PC-3 (cell line): ENCODE measurements at regions not wholly inside any gene's neighbourhood (a gene's known extent, or its start where the extent isn't known, plus 50 kb on each side); places are given as distances from the start of the nearest gene placed in this dataset.

ENCODE experiments used
- ATAC-seq: fragments of 200-7000 bp; cut with Tn5 transposase; 2 replicates; pipeline ENCODE4 v1.9.1; 2020; ENCODE audit warnings: mild to moderate bottlenecking, moderate library complexity
- BruUV-seq: library from RNA; stranded (reverse); fragments of 400-500 nt; replicated peaks from 2 replicates; lab custom pipeline; 2021; lab: Mats Ljungman, UMichigan
- CTCF ChIA-PET: fragments of 300-600 bp; sonication (Branson Sonifier 250); formaldehyde crosslinking; loops from one replicate; lab custom pipeline; 2022; ENCODE audit warnings: antibody characterized with exemption; lab: Charles Lee
- POLR2A ChIA-PET: fragments of 300-600 bp; sonication (Branson Sonifier 250); formaldehyde crosslinking; loops from one replicate; lab custom pipeline; 2022; ENCODE audit warnings: antibody characterized with exemption; ENCODE audit not compliant: unreplicated experiment; lab: Charles Lee
- DNase-seq: peaks from one replicate; pipeline ENCODE4 v3.0.0-alpha.2; 2015
- H2AFZ ChIP-seq: fragments of 300-600 bp; sonication (generic); 2 replicates; pipeline ENCODE4 v1.6.0; 2016; ENCODE audit warnings: antibody characterized with exemption, low read length
- H3F3A ChIP-seq: fragments of 300-600 bp; sonication (generic); one replicate; pipeline ENCODE4 v1.6.0; 2017; ENCODE audit warnings: antibody characterized with exemption, low read length, control low read depth, mild to moderate bottlenecking; ENCODE audit not compliant: unreplicated experiment
- H3K27ac ChIP-seq: fragments of 300-600 bp; sonication (generic); 2 replicates; pipeline ENCODE4 v1.5.1; 2016; ENCODE audit warnings: mild to moderate bottlenecking, low read length
- H3K27me3 ChIP-seq: fragments of 300-600 bp; sonication (generic); 2 replicates; pipeline ENCODE4 v1.6.1; 2016; ENCODE audit warnings: low read length, mixed read lengths
- H3K36me3 ChIP-seq: fragments of 300-600 bp; sonication (generic); 2 replicates; pipeline ENCODE4 v1.6.1; 2016; ENCODE audit warnings: low read depth, mixed run types, low read length, mixed read lengths
- H3K4me1 ChIP-seq: fragments of 300-600 bp; sonication (generic); 2 replicates; pipeline ENCODE4 v1.5.1; 2016; ENCODE audit warnings: low read length; ENCODE audit not compliant: insufficient read depth
- H3K4me2 ChIP-seq: fragments of 300-600 bp; sonication (generic); 2 replicates; pipeline ENCODE4 v1.6.0; 2016; ENCODE audit warnings: low read length
- H3K4me3 ChIP-seq: fragments of 300-600 bp; sonication (generic); 2 replicates; pipeline ENCODE4 v1.5.1; 2016; ENCODE audit warnings: mild to moderate bottlenecking, low read length, mixed read lengths
- H3K79me2 ChIP-seq: fragments of 300-600 bp; sonication (generic); 2 replicates; pipeline ENCODE4 v1.6.1; 2017; ENCODE audit warnings: low read length, mixed read lengths
- H3K9ac ChIP-seq: fragments of 300-600 bp; sonication (generic); 2 replicates; pipeline ENCODE4 v1.6.0; 2016; ENCODE audit warnings: mild to moderate bottlenecking, low read length
- H3K9me2 ChIP-seq: fragments of 300-600 bp; sonication (generic); replicated peaks from 2 replicates; pipeline ENCODE4 v1.6.1; 2016; ENCODE audit warnings: mixed run types, low read length, mixed read lengths
- H3K9me3 ChIP-seq: fragments of 300-600 bp; sonication (generic); 2 replicates; pipeline ENCODE4 v1.6.1; 2016; ENCODE audit warnings: low read length, mixed read lengths
- H4K20me1 ChIP-seq: fragments of 300-600 bp; sonication (generic); 2 replicates; pipeline ENCODE4 v1.6.1; 2016; ENCODE audit warnings: low read length, mixed read lengths
- EZH2 ChIP-seq: fragments of 300-600 bp; sonication (generic); IDR thresholded peaks from one replicate; pipeline ENCODE4 v1.6.1; 2017; ENCODE audit warnings: antibody characterized with exemption, mild to moderate bottlenecking, low read length; ENCODE audit not compliant: unreplicated experiment
- EZH2phosphoT487 ChIP-seq: fragments of 300-600 bp; sonication (generic); IDR thresholded peaks from 2 replicates; pipeline ENCODE4 v1.6.1; 2018; ENCODE audit warnings: mild to moderate bottlenecking, antibody characterized with exemption, low read length, borderline replicate concordance
- intact Hi-C: fragments of 100-400 bp; cut with micrococcal nuclease; formaldehyde crosslinking; loops from 2 replicates; pipeline ENCODE4 v1.9.0; 2023
- TF ChIP-seq, protein P1 (sequence below): fragments of 300-600 bp; sonication (generic); conservative IDR thresholded peaks from 2 replicates; pipeline ENCODE4 v1.5.1; 2017; ENCODE audit warnings: antibody characterized with exemption, low read depth, mild to moderate bottlenecking, low read length

DNA sequence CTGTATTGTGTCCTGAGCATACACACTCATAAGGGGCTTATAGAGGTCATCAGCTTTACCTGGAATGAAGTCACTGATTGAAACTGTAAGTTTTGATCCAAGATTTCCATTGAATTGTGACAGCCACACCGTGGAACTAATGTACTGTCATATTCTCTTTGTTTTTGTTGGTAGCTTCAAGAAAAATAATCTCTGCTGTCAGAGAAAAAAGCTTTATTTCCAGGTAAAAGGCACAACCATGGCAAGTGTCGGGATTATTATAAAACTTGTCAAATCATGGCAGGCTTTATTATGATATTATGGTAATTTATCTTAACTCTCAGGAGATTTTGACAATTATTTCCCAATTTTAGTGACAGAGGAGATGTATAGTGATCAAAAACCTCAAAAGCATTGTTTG is 191.2 kb downstream of the FAM170A start:
- no peaks in the 10 kb centered on the region for H3K9me3 ChIP-seq
- no peak overlapping the region for H3K4me3 ChIP-seq
- ATAC-seq = no peak
- no peaks in the 10 kb centered on the region for H3K36me3 ChIP-seq
- intact Hi-C loops = no loop called here
- H3K27me3 ChIP-seq = no peaks in the 10 kb centered on the region
- no peak overlapping the region for H3K9ac ChIP-seq
- no peak overlapping the region for H3K27ac ChIP-seq
- no peaks in the 10 kb centered on the region for H3K4me1 ChIP-seq
- no TSS peak for BruUV-seq
- TF ChIP-seq, protein P1, sequence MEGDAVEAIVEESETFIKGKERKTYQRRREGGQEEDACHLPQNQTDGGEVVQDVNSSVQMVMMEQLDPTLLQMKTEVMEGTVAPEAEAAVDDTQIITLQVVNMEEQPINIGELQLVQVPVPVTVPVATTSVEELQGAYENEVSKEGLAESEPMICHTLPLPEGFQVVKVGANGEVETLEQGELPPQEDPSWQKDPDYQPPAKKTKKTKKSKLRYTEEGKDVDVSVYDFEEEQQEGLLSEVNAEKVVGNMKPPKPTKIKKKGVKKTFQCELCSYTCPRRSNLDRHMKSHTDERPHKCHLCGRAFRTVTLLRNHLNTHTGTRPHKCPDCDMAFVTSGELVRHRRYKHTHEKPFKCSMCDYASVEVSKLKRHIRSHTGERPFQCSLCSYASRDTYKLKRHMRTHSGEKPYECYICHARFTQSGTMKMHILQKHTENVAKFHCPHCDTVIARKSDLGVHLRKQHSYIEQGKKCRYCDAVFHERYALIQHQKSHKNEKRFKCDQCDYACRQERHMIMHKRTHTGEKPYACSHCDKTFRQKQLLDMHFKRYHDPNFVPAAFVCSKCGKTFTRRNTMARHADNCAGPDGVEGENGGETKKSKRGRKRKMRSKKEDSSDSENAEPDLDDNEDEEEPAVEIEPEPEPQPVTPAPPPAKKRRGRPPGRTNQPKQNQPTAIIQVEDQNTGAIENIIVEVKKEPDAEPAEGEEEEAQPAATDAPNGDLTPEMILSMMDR = no peak
- no peak for TF ChIP-seq EZH2
- TF ChIP-seq EZH2phosphoT487 = no peak
- DNase-seq = no peak
- H3K4me2 ChIP-seq = no peak overlapping the region
- H3K9me2 ChIP-seq = no peaks in the 10 kb centered on the region
- H2AFZ ChIP-seq = no peak overlapping the region
- H3F3A ChIP-seq = no peaks in the 10 kb centered on the region
- H4K20me1 ChIP-seq = no peaks in the 10 kb centered on the region
- no peaks in the 10 kb centered on the region for H3K79me2 ChIP-seq
- ChIA-PET CTCF (no interaction called here), POLR2A (no interaction called here)

DNA sequence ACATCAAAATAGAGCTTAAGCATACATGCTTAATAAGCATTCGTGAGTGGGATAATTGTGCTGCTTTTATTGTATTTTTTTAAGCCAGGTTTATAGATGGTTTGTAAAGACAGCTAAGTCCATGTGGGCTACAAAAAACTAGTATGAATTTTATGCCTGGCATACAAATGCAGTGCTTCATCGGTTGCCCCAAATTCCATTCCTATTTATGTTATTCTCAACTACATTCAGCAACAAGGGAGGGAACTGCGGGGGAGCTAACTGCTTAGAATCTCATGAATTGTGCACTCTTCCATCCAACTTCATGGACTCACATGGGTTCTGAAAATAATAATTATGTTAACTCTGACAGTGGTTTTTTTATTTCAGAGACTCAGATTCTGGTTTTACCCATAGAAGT is 199.2 kb downstream of the FAM170A start:
- Histone ChIP-seq H3K9me2 (no peaks in the 10 kb centered on the region), H4K20me1 (no peaks in the 10 kb centered on the region), H3K4me1 (no peaks in the 10 kb centered on the region), H3K36me3 (no peaks in the 10 kb centered on the region), H3K27me3 (no peaks in the 10 kb centered on the region), H2AFZ (no peak overlapping the region), H3K4me3 (no peak overlapping the region), H3K27ac (no peak overlapping the region), H3K79me2 (no peaks in the 10 kb centered on the region), H3F3A (no peaks in the 10 kb centered on the region), H3K9me3 (no peaks in the 10 kb centered on the region), H3K9ac (no peak overlapping the region), H3K4me2 (no peak overlapping the region)
- POLR2A ChIA-PET = no interaction called here
- CTCF ChIA-PET = no interaction called here
- intact Hi-C loops = no loop called here
- TF ChIP-seq, protein P1 = no peak
- ATAC-seq = no peak
- no TSS peak for BruUV-seq
- DNase-seq = no peak

DNA sequence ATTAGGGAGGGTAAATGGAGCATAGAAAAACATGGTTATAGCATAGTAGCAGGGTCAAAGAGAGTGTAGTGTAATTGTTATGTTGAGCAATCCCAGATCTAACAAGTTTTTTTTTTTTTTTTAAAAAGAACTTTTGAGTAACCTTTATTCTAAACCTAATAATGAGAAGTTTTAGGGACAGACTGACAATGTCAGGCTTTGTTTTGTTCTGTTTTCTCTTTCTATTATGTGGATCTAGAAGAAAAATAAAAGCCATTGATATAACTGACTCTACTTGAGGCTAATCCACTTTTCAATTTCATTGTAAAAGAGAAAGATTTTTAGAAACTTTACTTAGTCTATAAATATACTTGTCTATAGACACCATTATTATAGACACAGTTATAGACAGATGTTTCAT is 200.0 kb downstream of the FAM170A start:
- no peak for DNase-seq
- CTCF ChIA-PET = no interaction called here
- POLR2A ChIA-PET = no interaction called here
- H3K4me3 ChIP-seq = no peak overlapping the region
- no peaks in the 10 kb centered on the region for H3K4me1 ChIP-seq
- no peaks in the 10 kb centered on the region for H3K36me3 ChIP-seq
- H4K20me1 ChIP-seq = no peaks in the 10 kb centered on the region
- no peak for ATAC-seq
- H3K79me2 ChIP-seq = no peaks in the 10 kb centered on the region
- H3F3A ChIP-seq = no peaks in the 10 kb centered on the region
- intact Hi-C loops = no loop called here
- H2AFZ ChIP-seq = no peak overlapping the region
- H3K27ac ChIP-seq = no peak overlapping the region
- BruUV-seq = no TSS peak
- no peaks in the 10 kb centered on the region for H3K9me3 ChIP-seq
- no peaks in the 10 kb centered on the region for H3K27me3 ChIP-seq
- TF ChIP-seq, protein P1 = no peak
- no peak for TF ChIP-seq EZH2
- TF ChIP-seq EZH2phosphoT487 = no peak
- no peak overlapping the region for H3K9ac ChIP-seq
- H3K9me2 ChIP-seq = no peaks in the 10 kb centered on the region
- H3K4me2 ChIP-seq = no peak overlapping the region
